ENCODE measurements at regions not wholly inside any gene's neighbourhood (a gene's known extent, or its start where the extent isn't known, plus 50 kb on each side); places are given as distances from the start of the nearest gene placed in this dataset.

GRCh38 chr5:93069276-93069675 lies 511.7 kb downstream of the NR2F1-AS1 start:
- no peaks in the 10 kb centered on the region for H3K36me3 ChIP-seq
- no peak overlapping the region for H3K27ac ChIP-seq
- H3K27me3 ChIP-seq (replicated peaks in 1 of 7) = no peaks in the 10 kb centered on the region
- H3K4me1 ChIP-seq = no peaks in the 10 kb centered on the region
- H3K4me3 ChIP-seq = no peak overlapping the region
- TF ChIP-seq, protein P1, sequence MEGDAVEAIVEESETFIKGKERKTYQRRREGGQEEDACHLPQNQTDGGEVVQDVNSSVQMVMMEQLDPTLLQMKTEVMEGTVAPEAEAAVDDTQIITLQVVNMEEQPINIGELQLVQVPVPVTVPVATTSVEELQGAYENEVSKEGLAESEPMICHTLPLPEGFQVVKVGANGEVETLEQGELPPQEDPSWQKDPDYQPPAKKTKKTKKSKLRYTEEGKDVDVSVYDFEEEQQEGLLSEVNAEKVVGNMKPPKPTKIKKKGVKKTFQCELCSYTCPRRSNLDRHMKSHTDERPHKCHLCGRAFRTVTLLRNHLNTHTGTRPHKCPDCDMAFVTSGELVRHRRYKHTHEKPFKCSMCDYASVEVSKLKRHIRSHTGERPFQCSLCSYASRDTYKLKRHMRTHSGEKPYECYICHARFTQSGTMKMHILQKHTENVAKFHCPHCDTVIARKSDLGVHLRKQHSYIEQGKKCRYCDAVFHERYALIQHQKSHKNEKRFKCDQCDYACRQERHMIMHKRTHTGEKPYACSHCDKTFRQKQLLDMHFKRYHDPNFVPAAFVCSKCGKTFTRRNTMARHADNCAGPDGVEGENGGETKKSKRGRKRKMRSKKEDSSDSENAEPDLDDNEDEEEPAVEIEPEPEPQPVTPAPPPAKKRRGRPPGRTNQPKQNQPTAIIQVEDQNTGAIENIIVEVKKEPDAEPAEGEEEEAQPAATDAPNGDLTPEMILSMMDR (IDR thresholded peaks at IDR 0.05 in 8 of 11, conservative IDR thresholded peaks at IDR 0.05 in 3 of 11) = no peak
- TF ChIP-seq POLR2A (IDR thresholded peaks at IDR 0.05) (no peak), POLR2AphosphoS5 (IDR thresholded peaks at IDR 0.05) (no peak)
- DNase-seq = no peak
- WGBS, 5 donors = 83 to 93% (median 88%) methylated on average over 2 of the region's 2 CpGs
- H3K9me3 ChIP-seq = no peaks in the 10 kb centered on the region
- intact Hi-C loops (cut with DNase I; ENCODE audit: low total_unique reads) = no loop called here

DNA sequence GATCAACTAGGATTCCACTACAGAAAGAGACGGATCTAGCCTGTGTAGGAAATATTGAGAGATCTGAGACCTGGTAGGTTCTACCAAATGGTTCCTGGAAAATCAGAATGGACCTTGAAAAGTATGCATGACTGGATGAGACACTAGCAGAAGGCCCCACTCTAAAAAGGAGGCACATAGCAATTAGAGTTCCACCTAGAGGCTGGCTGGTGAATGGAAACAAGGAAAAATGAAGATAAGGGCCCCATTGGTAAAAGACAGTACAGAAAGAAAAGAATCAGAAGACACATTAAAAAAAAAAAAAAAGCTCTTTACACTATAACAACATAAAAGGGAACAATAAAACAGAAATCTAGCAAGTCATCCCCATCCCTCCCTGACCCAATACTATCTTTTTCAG lies 518.5 kb downstream of the NR2F1-AS1 start:
- H3K27ac ChIP-seq = no peak overlapping the region
- no peak for TF ChIP-seq POLR2AphosphoS5 (IDR thresholded peaks at IDR 0.05)
- no peak for TF ChIP-seq POLR2A (IDR thresholded peaks at IDR 0.05)
- TF ChIP-seq, protein P1 (IDR thresholded peaks at IDR 0.05 in 8 of 11, conservative IDR thresholded peaks at IDR 0.05 in 3 of 11) = no peak
- H3K27me3 ChIP-seq (replicated peaks in 1 of 7) = no peaks in the 10 kb centered on the region
- 86 to 96% (median 91%) methylated on average over 1 of the region's 1 CpG for WGBS, 5 donors
- intact Hi-C loops (cut with DNase I; ENCODE audit: low total_unique reads) = no loop called here
- no peaks in the 10 kb centered on the region for H3K36me3 ChIP-seq
- no peak overlapping the region for H3K4me3 ChIP-seq
- H3K9me3 ChIP-seq = no peaks in the 10 kb centered on the region
- no peaks in the 10 kb centered on the region for H3K4me1 ChIP-seq
- DNase-seq = no peak

DNA sequence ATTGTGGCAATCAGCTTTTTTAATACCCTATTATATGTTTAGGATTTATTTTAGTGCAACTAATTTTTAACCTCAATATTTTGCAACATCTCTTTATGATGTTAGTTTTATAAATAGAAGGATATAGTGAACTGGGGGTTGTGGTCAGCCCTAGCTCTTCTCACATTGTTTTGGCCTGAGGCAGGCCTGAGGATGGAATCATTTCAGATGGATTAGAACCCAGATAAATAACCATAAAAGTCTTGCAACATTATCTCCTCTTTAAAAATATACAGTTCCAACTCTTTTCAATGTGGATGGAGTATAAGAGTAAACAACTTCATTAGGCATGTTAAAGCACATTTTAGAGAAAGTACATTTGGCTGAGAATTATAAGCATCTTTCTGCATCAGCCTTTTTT lies 522.7 kb downstream of the NR2F1-AS1 start:
- H3K4me1 ChIP-seq = no peaks in the 10 kb centered on the region
- no peak for TF ChIP-seq POLR2AphosphoS5 (IDR thresholded peaks at IDR 0.05)
- no peak for TF ChIP-seq POLR2A (IDR thresholded peaks at IDR 0.05)
- TF ChIP-seq, protein P1 (IDR thresholded peaks at IDR 0.05 in 8 of 11, conservative IDR thresholded peaks at IDR 0.05 in 3 of 11) = no peak
- H3K36me3 ChIP-seq = no peaks in the 10 kb centered on the region
- intact Hi-C loops (cut with DNase I; ENCODE audit: low total_unique reads) = no loop called here
- H3K4me3 ChIP-seq = no peak overlapping the region
- H3K27ac ChIP-seq = no peak overlapping the region
- no peak for DNase-seq
- no peaks in the 10 kb centered on the region for H3K9me3 ChIP-seq
- H3K27me3 ChIP-seq (replicated peaks in 1 of 7) = no peaks in the 10 kb centered on the region

DNA sequence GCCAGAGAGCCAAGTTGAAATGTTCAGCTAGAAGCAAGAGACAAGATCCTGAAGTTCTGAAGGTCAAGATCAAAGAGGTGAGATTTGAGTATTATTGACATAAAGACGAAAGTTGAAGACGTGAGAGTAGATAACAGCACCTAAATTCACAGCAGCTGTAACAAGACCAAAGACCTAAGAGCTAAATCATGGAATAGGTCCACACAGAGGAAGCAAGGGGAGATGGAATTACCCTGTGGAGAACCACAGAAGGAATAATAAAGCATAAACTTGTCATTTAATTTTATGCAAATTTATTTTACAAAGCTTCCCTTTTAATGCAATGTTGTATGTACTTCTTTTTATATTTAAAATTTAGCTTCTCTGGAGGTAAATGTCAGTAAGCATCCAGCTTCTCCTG lies 523.7 kb downstream of the NR2F1-AS1 start:
- intact Hi-C loops (cut with DNase I; ENCODE audit: low total_unique reads) = no loop called here
- Histone ChIP-seq H3K27me3 (replicated peaks in 1 of 7) (no peaks in the 10 kb centered on the region), H3K36me3 (no peaks in the 10 kb centered on the region), H3K4me3 (no peak overlapping the region), H3K27ac (no peak overlapping the region), H3K4me1 (no peaks in the 10 kb centered on the region), H3K9me3 (no peaks in the 10 kb centered on the region)
- DNase-seq = no peak
- WGBS, 5 donors = 70 to 93% (median 79%) methylated on average over 2 of the region's 2 CpGs
- TF ChIP-seq POLR2A (IDR thresholded peaks at IDR 0.05) = no peak
- TF ChIP-seq, protein P1 (IDR thresholded peaks at IDR 0.05 in 8 of 11, conservative IDR thresholded peaks at IDR 0.05 in 3 of 11) = no peak
- TF ChIP-seq POLR2AphosphoS5 (IDR thresholded peaks at IDR 0.05) = no peak

Measured in spleen (tissue), 11 donors.